IPS-20b (cell line): ENCODE measurements at regions not wholly inside any gene's neighbourhood (a gene's known extent, or its start where the extent isn't known, plus 50 kb on each side); places are given as distances from the start of the nearest gene placed in this dataset.

Source experiments
- H3K27ac ChIP-seq: one replicate; pipeline ENCODE4 v1.5.1; 2013; ENCODE audit warnings: low read length
- H3K27me3 ChIP-seq: 2 replicates; pipeline ENCODE4 v1.6.1; 2013; ENCODE audit warnings: mild to moderate bottlenecking, low read length, inconsistent platforms; ENCODE audit not compliant: insufficient read depth
- H3K36me3 ChIP-seq: 2 replicates; pipeline ENCODE4 v1.6.1; 2013; ENCODE audit warnings: low read depth, mild to moderate bottlenecking, inconsistent platforms, low read length, moderate library complexity; ENCODE audit not compliant: insufficient read depth
- H3K4me1 ChIP-seq: 2 replicates; pipeline ENCODE4 v1.6.1; 2013; ENCODE audit warnings: mild to moderate bottlenecking, control low read depth, inconsistent platforms, low read length, moderate library complexity; ENCODE audit not compliant: insufficient read depth
- H3K4me3 ChIP-seq: 2 replicates; pipeline ENCODE4 v1.5.1; 2013; ENCODE audit warnings: mild to moderate bottlenecking, low read length, inconsistent platforms
- H3K9ac ChIP-seq: 2 replicates; pipeline ENCODE4 v1.6.1; 2013; ENCODE audit warnings: low read depth, mild to moderate bottlenecking, inconsistent platforms, low read length, moderate library complexity
- H3K9me3 ChIP-seq: 2 replicates; pipeline ENCODE4 v1.6.1; 2013; ENCODE audit warnings: mild to moderate bottlenecking, low read depth, low read length, inconsistent platforms; ENCODE audit not compliant: insufficient read depth

- H3K36me3 ChIP-seq, result no peaks in the 10 kb centered on the region
- H3K9ac ChIP-seq, result no peak overlapping the region
- no peaks in the 10 kb centered on the region for H3K9me3 ChIP-seq
Observed at GRCh38 chr3:184459355-184459754, 79.5 kb downstream of the CHRD start.

GRCh38 chr3:184460276-184460675 is 80.4 kb downstream of the CHRD start:
- no peaks in the 10 kb centered on the region for H3K4me1 ChIP-seq
- no peak overlapping the region for H3K27ac ChIP-seq
- no peaks in the 10 kb centered on the region; the same call in 1 of the 2 replicates for H3K27me3 ChIP-seq
- no peaks in the 10 kb centered on the region for H3K36me3 ChIP-seq
- no peak overlapping the region for H3K4me3 ChIP-seq
- no peaks in the 10 kb centered on the region for H3K9me3 ChIP-seq
- no peak overlapping the region for H3K9ac ChIP-seq

More at GRCh38 chr3:184459355-184459754, 79.5 kb downstream of the CHRD start:
- no peak overlapping the region for H3K27ac ChIP-seq
- no peaks in the 10 kb centered on the region for H3K4me1 ChIP-seq
- no peaks in the 10 kb centered on the region; the same call in 1 of the 2 replicates for H3K27me3 ChIP-seq
- H3K4me3 ChIP-seq, result no peak overlapping the region

GRCh38 chr3:184461219-184461618 is 81.4 kb downstream of the CHRD start:
- no peaks in the 10 kb centered on the region for H3K36me3 ChIP-seq
- no peak overlapping the region for H3K27ac ChIP-seq
- no peak overlapping the region for H3K9ac ChIP-seq
- no peaks in the 10 kb centered on the region for H3K4me1 ChIP-seq
- H3K9me3 ChIP-seq, result no peaks in the 10 kb centered on the region
- no peaks in the 10 kb centered on the region; the same call in 1 of the 2 replicates for H3K27me3 ChIP-seq
- no peak overlapping the region for H3K4me3 ChIP-seq

GRCh38 chr3:184465883-184466412 is 86.1 kb downstream of the CHRD start:
- Histone ChIP-seq H3K9me3 (no peaks in the 10 kb centered on the region), H3K4me1 (no peaks in the 10 kb centered on the region; the same call in 1 of the 2 replicates), H3K27me3 (no peaks in the 10 kb centered on the region), H3K4me3 (no peak overlapping the region), H3K9ac (no peak overlapping the region), H3K27ac (no peak overlapping the region), H3K36me3 (no peaks in the 10 kb centered on the region)

- no peak overlapping the region for H3K27ac ChIP-seq
- no peaks in the 10 kb centered on the region; the same call in 1 of the 2 replicates for H3K4me1 ChIP-seq
- no peaks in the 10 kb centered on the region for H3K27me3 ChIP-seq
- H3K9me3 ChIP-seq, result no peaks in the 10 kb centered on the region
- no peaks in the 10 kb centered on the region for H3K36me3 ChIP-seq
- H3K9ac ChIP-seq, result no peak overlapping the region
- no peak overlapping the region for H3K4me3 ChIP-seq
Observed at GRCh38 chr3:184466413-184466960, 86.6 kb downstream of the CHRD start.

- H3K36me3 ChIP-seq, result no peaks in the 10 kb centered on the region
- H3K4me3 ChIP-seq, result no peak overlapping the region
- no peaks in the 10 kb centered on the region; the same call in 1 of the 2 replicates for H3K4me1 ChIP-seq
- no peak overlapping the region for H3K27ac ChIP-seq
- no peaks in the 10 kb centered on the region for H3K27me3 ChIP-seq
- H3K9ac ChIP-seq, result no peak overlapping the region
- no peaks in the 10 kb centered on the region for H3K9me3 ChIP-seq
Observed at GRCh38 chr3:184467171-184467570, 87.3 kb downstream of the CHRD start.

- no peak overlapping the region for H3K4me3 ChIP-seq
- no peaks in the 10 kb centered on the region; the same call in 1 of the 2 replicates for H3K4me1 ChIP-seq
- H3K9ac ChIP-seq, result no peak overlapping the region
- no peak overlapping the region for H3K27ac ChIP-seq
- no peaks in the 10 kb centered on the region for H3K27me3 ChIP-seq
- H3K9me3 ChIP-seq, result no peaks in the 10 kb centered on the region
- no peaks in the 10 kb centered on the region for H3K36me3 ChIP-seq
Observed at GRCh38 chr3:184470551-184470950, 90.7 kb downstream of the CHRD start.

- no peaks in the 10 kb centered on the region; the same call in 1 of the 2 replicates for H3K4me1 ChIP-seq
- H3K9me3 ChIP-seq, result no peaks in the 10 kb centered on the region
- H3K9ac ChIP-seq, result no peak overlapping the region
- H3K27me3 ChIP-seq, result no peaks in the 10 kb centered on the region
- H3K36me3 ChIP-seq, result no peaks in the 10 kb centered on the region
- no peak overlapping the region for H3K27ac ChIP-seq
- no peak overlapping the region for H3K4me3 ChIP-seq
Observed at GRCh38 chr3:184471439-184471838, 90.1 kb upstream of the EPHB3 start.

GRCh38 chr3:184472723-184473428 is 88.7 kb upstream of the EPHB3 start:
- no peaks in the 10 kb centered on the region for H3K27me3 ChIP-seq
- H3K27ac ChIP-seq, result no peak overlapping the region
- H3K9me3 ChIP-seq, result no peaks in the 10 kb centered on the region
- H3K4me1 ChIP-seq, result no peaks in the 10 kb centered on the region; the same call in 1 of the 2 replicates
- H3K36me3 ChIP-seq, result no peaks in the 10 kb centered on the region
- no peak overlapping the region for H3K9ac ChIP-seq
- H3K4me3 ChIP-seq, result no peak overlapping the region

- H3K9me3 ChIP-seq, result no peaks in the 10 kb centered on the region
- no peak overlapping the region for H3K9ac ChIP-seq
- H3K27ac ChIP-seq, result no peak overlapping the region
- H3K27me3 ChIP-seq, result no peaks in the 10 kb centered on the region
- H3K36me3 ChIP-seq, result no peaks in the 10 kb centered on the region
- H3K4me1 ChIP-seq, result no peaks in the 10 kb centered on the region
- no peak overlapping the region for H3K4me3 ChIP-seq
Observed at GRCh38 chr3:184474897-184475296, 86.7 kb upstream of the EPHB3 start.

GRCh38 chr3:184477940-184478339 is 83.6 kb upstream of the EPHB3 start:
- H3K4me3 ChIP-seq, result no peak overlapping the region
- H3K4me1 ChIP-seq, result no peaks in the 10 kb centered on the region
- H3K9ac ChIP-seq, result no peak overlapping the region
- H3K9me3 ChIP-seq, result no peaks in the 10 kb centered on the region
- H3K27ac ChIP-seq, result no peak overlapping the region
- H3K27me3 ChIP-seq, result no peaks in the 10 kb centered on the region; the same call in 1 of the 2 replicates
- H3K36me3 ChIP-seq, result no peaks in the 10 kb centered on the region
